HG02588 (cell line): ENCODE measurements at regions not wholly inside any gene's neighbourhood (a gene's known extent, or its start where the extent isn't known, plus 50 kb on each side); places are given as distances from the start of the nearest gene placed in this dataset.

Experiments
- ATAC-seq: cut with Tn5 transposase; IDR thresholded peaks from one replicate; pipeline ENCODE4 v1.9.1; 2021; ENCODE audit warnings: mild to moderate bottlenecking, moderate library complexity; ENCODE audit not compliant: unreplicated experiment

- ATAC-seq: no peak
Measured at GRCh38 chr18:64668461-64668962, 519.6 kb upstream of the LINC00305 start.

- ATAC-seq: no peak
Measured at GRCh38 chr18:64663086-64663485, 514.2 kb upstream of the LINC00305 start.

GRCh38 chr18:64659196-64659595, 510.3 kb upstream of the LINC00305 start:
- no peak for ATAC-seq

GRCh38 chr18:64653068-64653467, 504.2 kb upstream of the LINC00305 start:
- ATAC-seq: no peak

GRCh38 chr18:64650068-64650467, 501.2 kb upstream of the LINC00305 start:
- ATAC-seq: no peak

- ATAC-seq: no peak
Measured at GRCh38 chr18:64645753-64646152, 496.9 kb upstream of the LINC00305 start.

GRCh38 chr18:64639536-64639935, 490.6 kb upstream of the LINC00305 start:
- ATAC-seq: no peak

- ATAC-seq: no peak
Measured at GRCh38 chr18:64620971-64621560, 472.2 kb upstream of the LINC00305 start.

- ATAC-seq: no peak
Measured at GRCh38 chr18:64618390-64618789, 469.5 kb upstream of the LINC00305 start.

- ATAC-seq: no peak
Measured at GRCh38 chr18:64615021-64615420, 466.1 kb upstream of the LINC00305 start.

- ATAC-seq: no peak
Measured at GRCh38 chr18:64614446-64614845, 465.6 kb upstream of the LINC00305 start.

GRCh38 chr18:64592246-64592645, 443.4 kb upstream of the LINC00305 start:
- no peak for ATAC-seq

GRCh38 chr18:64589000-64589399, 440.1 kb upstream of the LINC00305 start:
- ATAC-seq: no peak

GRCh38 chr18:64566456-64566855, 417.6 kb upstream of the LINC00305 start:
- ATAC-seq: no peak

- no peak for ATAC-seq
Measured at GRCh38 chr18:64562651-64563050, 413.8 kb upstream of the LINC00305 start.

GRCh38 chr18:64546451-64546850, 397.6 kb upstream of the LINC00305 start:
- ATAC-seq: no peak

GRCh38 chr18:64539847-64540246, 391.0 kb upstream of the LINC00305 start:
- no peak for ATAC-seq

- no peak for ATAC-seq
Measured at GRCh38 chr18:64528646-64529045, 379.8 kb upstream of the LINC00305 start.

- ATAC-seq: no peak
Measured at GRCh38 chr18:64519201-64519600, 370.3 kb upstream of the LINC00305 start.

GRCh38 chr18:64518191-64518590, 369.3 kb upstream of the LINC00305 start:
- ATAC-seq: no peak

- no peak for ATAC-seq
Measured at GRCh38 chr18:64513401-64513800, 364.5 kb upstream of the LINC00305 start.

GRCh38 chr18:64490207-64490606, 341.3 kb upstream of the LINC00305 start:
- ATAC-seq: no peak

- no peak for ATAC-seq
Measured at GRCh38 chr18:64488698-64489097, 339.8 kb upstream of the LINC00305 start.
